ENCODE measurements at regions not wholly inside any gene's neighbourhood (a gene's known extent, or its start where the extent isn't known, plus 50 kb on each side); places are given as distances from the start of the nearest gene placed in this dataset.

- TF ChIP-seq CTCF (conservative IDR thresholded peaks at IDR 0.05) (no peak), EZH2 (IDR thresholded peaks at IDR 0.05; ENCODE audit: low read depth) (no peak)
These were observed 1466.1 kb downstream of the UQCRFS1 start for GRCh38 chr19:27746691-27747380.

Data from PC-9 (cell line).